ENCODE measurements at regions not wholly inside any gene's neighbourhood (a gene's known extent, or its start where the extent isn't known, plus 50 kb on each side); places are given as distances from the start of the nearest gene placed in this dataset.

DNA sequence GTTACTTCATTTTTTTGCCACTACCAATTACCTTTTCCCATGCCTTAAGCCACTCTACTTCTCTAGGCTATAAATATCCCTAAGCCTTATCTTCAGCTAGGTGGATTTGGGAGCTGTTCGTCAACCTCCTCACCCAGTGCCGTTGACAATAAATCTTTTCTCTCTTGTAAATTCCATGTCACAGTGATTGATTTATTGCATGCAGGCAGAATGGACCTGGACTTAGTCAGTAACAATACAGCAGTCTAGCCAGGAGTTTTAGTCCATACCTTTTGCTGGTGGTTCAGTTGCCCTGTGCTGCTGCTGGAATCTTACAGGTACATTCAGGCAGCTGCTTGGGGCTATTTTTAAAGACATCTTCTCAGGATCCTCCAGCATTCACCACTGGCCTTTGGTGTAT is 350.5 kb upstream of the NRG3 start:
- no peak for TF ChIP-seq POLR2A (IDR thresholded peaks at IDR 0.05; ENCODE audit: low read depth)
- TF ChIP-seq POLR2AphosphoS5 (IDR thresholded peaks at IDR 0.05), result no peak
- TF ChIP-seq, protein P1, sequence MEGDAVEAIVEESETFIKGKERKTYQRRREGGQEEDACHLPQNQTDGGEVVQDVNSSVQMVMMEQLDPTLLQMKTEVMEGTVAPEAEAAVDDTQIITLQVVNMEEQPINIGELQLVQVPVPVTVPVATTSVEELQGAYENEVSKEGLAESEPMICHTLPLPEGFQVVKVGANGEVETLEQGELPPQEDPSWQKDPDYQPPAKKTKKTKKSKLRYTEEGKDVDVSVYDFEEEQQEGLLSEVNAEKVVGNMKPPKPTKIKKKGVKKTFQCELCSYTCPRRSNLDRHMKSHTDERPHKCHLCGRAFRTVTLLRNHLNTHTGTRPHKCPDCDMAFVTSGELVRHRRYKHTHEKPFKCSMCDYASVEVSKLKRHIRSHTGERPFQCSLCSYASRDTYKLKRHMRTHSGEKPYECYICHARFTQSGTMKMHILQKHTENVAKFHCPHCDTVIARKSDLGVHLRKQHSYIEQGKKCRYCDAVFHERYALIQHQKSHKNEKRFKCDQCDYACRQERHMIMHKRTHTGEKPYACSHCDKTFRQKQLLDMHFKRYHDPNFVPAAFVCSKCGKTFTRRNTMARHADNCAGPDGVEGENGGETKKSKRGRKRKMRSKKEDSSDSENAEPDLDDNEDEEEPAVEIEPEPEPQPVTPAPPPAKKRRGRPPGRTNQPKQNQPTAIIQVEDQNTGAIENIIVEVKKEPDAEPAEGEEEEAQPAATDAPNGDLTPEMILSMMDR (IDR thresholded peaks at IDR 0.05), result no peak

Data from esophagus muscularis mucosa (tissue), 3 donors.